Neural cell (in vitro differentiated cells): ENCODE measurements at regions not wholly inside any gene's neighbourhood (a gene's known extent, or its start where the extent isn't known, plus 50 kb on each side); places are given as distances from the start of the nearest gene placed in this dataset.

Experiments
- EZH2 ChIP-seq: fragments of 200-600, 300-800 bp; shearing (Covaris generic), sonication (generic); IDR thresholded peaks from 2 replicates; pipeline ENCODE4 v1.6.1; 2014; ENCODE audit warnings: antibody characterized with exemption, low read length, borderline replicate concordance, mild to moderate bottlenecking; ENCODE audit not compliant: insufficient read depth, poor library complexity, severe bottlenecking
- MXI1 ChIP-seq: fragments of 450-650 bp; conservative IDR thresholded peaks from 2 replicates; pipeline ENCODE4 v1.6.1; 2014; ENCODE audit warnings: antibody characterized with exemption, mild to moderate bottlenecking; ENCODE audit not compliant: poor library complexity, severe bottlenecking
- POLR2AphosphoS5 ChIP-seq: IDR thresholded peaks from 2 replicates; pipeline ENCODE4 v1.6.1; 2012
- RAD21 ChIP-seq: fragments of 450-650 bp; conservative IDR thresholded peaks from 2 replicates; pipeline ENCODE4 v1.6.1; 2014; ENCODE audit warnings: antibody characterized with exemption, mild to moderate bottlenecking, moderate library complexity
- TAF1 ChIP-seq: IDR thresholded peaks from 2 replicates; pipeline ENCODE4 v1.6.1; 2012; ENCODE audit warnings: low read depth
- TF ChIP-seq, protein P1 (sequence below): fragments of 450-650 bp; IDR thresholded peaks from 2 replicates; pipeline ENCODE4 v1.5.1; 2014; ENCODE audit warnings: antibody characterized with exemption, mild to moderate bottlenecking, moderate library complexity; ENCODE audit not compliant: poor library complexity, severe bottlenecking
- TF ChIP-seq, protein P2 (sequence below): IDR thresholded peaks from 2 replicates; pipeline ENCODE4 v1.6.1; 2012; ENCODE audit warnings: borderline replicate concordance

DNA sequence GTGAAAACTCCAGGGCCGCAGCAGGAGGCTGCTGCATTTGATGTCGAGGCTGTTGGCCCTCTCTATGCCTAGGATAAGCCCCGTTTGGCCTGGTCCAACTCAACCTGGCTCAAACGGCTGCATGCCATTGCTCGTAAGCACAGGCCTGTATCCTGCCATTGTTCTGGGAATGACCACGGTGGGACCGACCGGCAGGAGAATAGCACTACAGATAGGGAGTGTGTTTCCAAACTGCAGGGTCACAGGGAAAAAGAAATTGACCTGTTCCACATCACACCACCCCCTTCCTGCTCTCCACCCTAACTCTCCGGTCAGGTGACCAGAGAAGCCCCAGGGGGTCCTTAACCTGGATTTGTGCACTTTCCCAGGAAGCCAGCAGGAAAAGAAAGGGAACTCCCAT is 278.7 kb upstream of the KLF4 start:
- TF ChIP-seq, protein P1, sequence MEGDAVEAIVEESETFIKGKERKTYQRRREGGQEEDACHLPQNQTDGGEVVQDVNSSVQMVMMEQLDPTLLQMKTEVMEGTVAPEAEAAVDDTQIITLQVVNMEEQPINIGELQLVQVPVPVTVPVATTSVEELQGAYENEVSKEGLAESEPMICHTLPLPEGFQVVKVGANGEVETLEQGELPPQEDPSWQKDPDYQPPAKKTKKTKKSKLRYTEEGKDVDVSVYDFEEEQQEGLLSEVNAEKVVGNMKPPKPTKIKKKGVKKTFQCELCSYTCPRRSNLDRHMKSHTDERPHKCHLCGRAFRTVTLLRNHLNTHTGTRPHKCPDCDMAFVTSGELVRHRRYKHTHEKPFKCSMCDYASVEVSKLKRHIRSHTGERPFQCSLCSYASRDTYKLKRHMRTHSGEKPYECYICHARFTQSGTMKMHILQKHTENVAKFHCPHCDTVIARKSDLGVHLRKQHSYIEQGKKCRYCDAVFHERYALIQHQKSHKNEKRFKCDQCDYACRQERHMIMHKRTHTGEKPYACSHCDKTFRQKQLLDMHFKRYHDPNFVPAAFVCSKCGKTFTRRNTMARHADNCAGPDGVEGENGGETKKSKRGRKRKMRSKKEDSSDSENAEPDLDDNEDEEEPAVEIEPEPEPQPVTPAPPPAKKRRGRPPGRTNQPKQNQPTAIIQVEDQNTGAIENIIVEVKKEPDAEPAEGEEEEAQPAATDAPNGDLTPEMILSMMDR = no peak
- TF ChIP-seq POLR2AphosphoS5 (no peak), RAD21 (no peak), TAF1 (no peak), MXI1 (no peak), EZH2 (no peak)
- TF ChIP-seq, protein P2, sequence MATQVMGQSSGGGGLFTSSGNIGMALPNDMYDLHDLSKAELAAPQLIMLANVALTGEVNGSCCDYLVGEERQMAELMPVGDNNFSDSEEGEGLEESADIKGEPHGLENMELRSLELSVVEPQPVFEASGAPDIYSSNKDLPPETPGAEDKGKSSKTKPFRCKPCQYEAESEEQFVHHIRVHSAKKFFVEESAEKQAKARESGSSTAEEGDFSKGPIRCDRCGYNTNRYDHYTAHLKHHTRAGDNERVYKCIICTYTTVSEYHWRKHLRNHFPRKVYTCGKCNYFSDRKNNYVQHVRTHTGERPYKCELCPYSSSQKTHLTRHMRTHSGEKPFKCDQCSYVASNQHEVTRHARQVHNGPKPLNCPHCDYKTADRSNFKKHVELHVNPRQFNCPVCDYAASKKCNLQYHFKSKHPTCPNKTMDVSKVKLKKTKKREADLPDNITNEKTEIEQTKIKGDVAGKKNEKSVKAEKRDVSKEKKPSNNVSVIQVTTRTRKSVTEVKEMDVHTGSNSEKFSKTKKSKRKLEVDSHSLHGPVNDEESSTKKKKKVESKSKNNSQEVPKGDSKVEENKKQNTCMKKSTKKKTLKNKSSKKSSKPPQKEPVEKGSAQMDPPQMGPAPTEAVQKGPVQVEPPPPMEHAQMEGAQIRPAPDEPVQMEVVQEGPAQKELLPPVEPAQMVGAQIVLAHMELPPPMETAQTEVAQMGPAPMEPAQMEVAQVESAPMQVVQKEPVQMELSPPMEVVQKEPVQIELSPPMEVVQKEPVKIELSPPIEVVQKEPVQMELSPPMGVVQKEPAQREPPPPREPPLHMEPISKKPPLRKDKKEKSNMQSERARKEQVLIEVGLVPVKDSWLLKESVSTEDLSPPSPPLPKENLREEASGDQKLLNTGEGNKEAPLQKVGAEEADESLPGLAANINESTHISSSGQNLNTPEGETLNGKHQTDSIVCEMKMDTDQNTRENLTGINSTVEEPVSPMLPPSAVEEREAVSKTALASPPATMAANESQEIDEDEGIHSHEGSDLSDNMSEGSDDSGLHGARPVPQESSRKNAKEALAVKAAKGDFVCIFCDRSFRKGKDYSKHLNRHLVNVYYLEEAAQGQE = no peak
